Stimulated activated CD8-positive, alpha-beta memory T cell treated with anti-CD3 and anti-CD28 coated beads, Interleukin-7, amount 100 ng/mL, for 24 hours (primary cell): ENCODE measurements at regions not wholly inside any gene's neighbourhood (a gene's known extent, or its start where the extent isn't known, plus 50 kb on each side); places are given as distances from the start of the nearest gene placed in this dataset.

Experiments used
- DNase-seq: peaks from one replicate; pipeline ENCODE4 v3.0.0-alpha.2; 2020; ENCODE audit warnings: low read depth

DNA sequence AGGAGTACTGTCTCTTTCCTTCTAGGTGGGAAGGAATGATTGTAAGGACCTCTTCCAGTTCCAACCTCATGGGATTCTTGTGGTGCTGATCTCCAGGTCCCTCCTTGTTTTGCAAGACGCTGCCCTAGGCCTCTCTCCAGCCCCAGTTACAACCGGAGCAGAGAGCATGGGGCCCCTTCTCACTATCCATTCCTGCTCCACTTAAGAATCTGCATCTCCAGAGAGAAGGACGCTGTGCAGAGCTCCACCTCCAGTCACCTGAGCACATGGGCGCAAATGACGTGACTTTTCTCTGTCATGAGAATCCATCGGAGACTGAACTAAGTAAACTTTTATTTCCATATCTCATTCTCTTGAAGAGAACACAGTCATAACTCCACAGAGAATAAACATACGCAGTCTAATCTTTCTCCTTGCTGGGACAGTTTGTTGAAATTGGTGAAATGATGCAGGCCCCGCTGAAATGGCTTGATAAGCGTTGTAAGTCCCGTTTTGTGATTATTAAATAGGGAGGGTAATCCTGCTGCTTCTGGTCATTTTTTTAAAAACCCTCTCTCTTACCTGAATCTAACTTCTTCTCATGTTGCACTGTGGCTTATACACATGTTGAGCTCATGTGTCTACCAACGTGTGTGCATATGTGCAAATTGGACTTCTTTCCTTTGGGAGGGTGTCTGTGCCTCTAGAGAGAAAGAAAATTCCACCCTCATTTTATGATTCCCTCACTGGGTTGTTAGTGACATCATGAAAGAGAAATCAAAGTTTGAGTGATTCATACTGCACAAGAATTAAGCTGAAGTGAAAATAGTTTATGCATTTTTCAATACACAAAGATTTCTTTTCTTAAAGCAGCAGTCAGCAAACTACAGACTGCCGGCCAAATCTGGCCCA lies 133.2 kb upstream of the TBX20 start:
- DNase-seq: no peak

DNA sequence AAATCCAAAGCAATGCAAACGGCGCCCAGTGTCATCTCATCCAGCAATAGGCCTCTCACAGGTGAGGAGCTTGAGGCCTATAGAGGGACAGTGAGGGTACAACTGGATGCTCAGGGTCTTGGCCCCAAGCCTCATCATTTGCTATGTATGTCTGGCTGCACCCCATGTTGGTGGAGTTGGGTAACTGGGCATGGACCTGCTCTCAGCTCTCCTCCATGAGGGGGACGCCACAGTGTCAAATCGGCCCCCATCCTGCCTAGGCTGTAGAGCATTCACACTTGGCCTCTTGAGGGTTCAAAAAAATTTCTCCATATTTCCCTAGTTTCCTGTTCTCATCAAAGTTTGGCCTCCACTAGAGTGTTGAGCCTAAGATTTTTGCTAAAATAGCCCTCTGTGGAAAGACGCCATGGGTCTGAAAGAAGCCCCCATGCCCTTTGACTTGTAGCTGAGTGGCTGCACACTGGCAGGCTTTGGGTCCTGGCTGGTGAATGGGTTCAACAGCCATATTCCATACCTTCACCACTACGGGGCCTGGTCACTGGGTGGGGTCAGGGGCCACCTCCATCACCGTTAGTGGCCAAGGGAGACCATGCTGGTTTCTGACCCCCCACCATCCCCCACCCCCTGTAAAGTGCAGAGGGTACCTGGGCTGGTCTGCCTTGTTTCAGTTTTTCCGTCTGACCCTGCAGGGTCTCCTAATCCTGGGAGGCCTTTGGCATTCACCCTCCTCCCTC lies 132.3 kb upstream of the TBX20 start:
- DNase-seq: no peak

DNA sequence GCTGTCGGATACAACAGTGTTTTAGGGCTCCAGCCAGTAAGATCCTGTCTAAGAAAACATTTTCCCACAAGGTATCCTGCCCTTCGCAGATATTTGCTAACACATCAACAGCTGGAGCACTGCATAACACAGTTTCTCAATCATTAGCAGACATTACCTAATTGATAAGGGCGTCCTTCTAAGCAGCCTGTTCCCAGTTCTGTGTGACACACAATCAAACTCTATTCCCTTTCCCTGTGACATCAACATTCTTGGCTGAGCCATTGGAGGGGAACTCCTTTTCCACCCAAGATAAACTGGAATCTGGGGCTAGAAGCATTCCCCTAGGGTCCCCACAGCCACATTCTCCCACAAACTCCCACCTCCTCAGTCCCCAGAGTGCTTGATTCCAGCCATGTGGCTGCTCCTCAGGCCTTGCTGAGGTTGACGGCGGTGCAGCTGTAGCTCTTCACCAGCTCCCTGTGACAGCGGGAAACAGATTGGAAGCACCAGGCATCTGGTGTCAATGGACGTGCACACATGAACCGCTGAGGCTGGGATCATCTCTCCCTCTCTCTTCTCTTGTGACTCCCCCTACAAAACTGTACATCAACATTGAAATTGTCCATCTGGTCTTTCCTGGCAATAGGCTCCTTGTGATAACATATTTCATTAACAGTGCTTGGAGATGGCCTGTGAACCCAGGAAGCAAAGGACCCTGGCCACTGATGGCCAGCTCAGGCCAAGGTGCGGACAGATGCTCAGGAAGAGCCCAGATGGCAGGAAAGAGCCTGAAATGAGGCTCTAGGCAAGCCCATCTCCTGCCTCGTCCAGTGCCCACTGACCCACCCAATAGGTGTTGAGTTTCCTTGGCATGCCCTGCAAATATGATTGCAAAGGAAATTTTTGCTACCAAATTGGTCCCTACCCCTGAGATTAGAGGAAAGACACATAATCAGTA lies 131.1 kb upstream of the TBX20 start:
- no peak for DNase-seq

DNA sequence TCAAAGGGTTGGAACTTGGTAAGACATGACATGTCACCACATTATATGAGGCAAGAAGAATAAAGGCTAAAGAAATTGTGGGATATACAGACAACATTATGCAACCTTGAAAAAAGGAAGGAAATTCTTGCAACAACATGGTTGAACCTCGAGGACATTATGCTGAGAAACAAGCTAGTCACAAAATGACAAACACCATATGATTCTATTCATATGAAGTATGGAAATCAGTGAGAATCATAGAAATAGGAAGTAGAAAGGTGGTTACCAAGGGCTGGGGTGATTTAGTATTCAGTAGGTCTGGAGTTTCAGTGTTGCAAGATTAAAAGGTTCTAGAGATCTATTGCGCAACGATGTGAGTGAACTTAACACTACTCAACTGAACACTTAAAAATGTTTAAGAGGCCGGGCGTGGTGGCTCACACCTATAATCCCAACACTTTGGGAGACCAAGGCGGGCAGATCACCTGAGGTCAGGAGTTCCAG lies 126.9 kb upstream of the TBX20 start:
- no peak for DNase-seq

DNA sequence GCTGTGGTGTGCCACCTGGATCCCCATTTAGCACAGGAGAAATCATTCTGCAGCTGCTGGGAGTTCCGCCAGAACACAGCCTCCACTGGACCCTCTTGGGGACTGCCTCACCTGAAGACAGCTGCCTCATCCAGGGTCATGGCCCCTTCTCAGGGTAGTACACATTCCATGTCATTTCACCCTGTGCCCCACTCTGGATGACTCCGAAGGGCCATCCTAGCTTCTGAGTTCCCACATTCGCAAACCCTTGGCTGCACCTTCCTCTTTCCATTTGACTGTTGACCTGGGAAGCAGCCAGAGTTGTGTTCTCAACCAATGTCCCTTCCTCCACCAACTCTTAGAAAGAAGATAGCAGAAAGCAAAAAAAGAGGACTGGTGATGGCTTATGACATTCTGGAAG lies 125.6 kb upstream of the TBX20 start:
- no peak for DNase-seq

DNA sequence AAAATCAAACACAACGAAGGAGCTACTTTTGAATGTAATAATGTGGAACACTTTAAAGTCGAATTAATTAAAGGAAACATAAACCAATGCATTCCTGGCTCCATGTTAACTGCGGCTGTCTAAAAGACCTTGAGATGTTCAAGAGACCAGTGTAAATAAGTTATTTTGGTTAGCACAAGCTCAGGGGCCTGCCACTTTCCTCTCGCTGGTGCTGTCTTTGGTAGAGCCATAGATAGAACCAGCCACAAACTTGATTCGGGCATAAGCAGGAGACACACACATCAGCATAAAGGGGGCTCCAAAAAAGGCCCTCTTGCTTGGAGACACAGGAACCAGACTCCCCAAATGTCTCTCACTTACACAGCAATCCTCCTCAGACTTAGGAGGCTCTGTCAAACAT lies 121.6 kb upstream of the TBX20 start:
- DNase-seq: no peak

DNA sequence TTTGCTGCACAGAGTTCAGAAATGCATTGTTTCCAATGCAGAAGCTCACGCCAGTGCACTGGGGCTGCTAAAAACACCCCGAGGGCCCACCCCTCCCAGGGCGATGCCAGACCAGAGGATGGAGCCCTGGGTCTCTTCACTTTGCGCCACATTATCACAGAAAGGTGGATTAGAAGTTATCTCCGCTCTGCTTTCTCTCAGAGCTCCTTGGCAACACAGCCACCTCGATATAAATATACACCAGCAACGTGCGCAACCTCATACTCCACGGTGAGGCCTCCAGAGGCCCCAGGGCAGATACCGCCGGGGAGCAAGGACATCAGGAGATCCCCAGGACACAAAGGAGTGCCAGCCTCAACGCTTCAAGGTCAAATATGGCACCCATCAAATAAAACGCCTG lies 121.0 kb upstream of the TBX20 start:
- DNase-seq: no peak

DNA sequence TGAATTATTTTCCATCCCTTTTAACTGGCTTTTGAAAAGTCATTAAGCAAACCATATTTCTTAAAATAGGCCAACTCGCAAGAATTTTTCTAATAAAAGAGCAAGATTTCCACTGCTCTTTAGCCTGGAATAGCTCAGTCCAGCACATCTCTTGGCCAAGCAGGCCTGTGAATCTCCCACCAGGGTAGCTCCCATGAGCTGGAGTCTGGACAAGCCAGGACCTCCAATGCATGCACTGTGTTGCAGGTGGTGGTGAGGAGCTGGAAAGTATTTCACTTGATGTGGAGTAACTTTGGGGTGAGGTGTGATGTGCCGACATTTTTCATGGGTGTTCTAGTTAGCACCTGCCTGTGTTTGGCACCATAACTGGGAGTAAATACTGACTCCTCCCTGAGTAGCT lies 117.3 kb upstream of the TBX20 start:
- DNase-seq: no peak

DNA sequence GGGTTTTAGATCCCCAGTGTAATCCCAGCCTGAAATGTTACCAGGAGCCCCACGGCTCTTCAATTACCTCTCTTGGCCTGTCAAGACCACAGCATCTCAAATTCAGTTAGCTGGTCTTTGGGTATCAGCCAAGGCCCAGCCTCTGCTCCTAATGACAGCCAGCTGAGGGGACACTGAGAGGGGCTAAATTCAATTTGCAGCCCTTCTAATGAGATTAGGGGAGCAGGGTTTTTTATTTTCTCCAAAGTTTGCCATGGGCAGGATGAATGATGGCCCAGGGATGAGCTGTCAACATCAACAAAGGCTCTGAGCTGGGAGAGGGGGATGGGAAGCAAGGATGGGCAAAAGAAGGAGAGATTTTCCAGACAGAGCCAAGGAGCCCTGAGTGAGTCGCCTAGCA lies 116.8 kb upstream of the TBX20 start:
- DNase-seq: no peak

DNA sequence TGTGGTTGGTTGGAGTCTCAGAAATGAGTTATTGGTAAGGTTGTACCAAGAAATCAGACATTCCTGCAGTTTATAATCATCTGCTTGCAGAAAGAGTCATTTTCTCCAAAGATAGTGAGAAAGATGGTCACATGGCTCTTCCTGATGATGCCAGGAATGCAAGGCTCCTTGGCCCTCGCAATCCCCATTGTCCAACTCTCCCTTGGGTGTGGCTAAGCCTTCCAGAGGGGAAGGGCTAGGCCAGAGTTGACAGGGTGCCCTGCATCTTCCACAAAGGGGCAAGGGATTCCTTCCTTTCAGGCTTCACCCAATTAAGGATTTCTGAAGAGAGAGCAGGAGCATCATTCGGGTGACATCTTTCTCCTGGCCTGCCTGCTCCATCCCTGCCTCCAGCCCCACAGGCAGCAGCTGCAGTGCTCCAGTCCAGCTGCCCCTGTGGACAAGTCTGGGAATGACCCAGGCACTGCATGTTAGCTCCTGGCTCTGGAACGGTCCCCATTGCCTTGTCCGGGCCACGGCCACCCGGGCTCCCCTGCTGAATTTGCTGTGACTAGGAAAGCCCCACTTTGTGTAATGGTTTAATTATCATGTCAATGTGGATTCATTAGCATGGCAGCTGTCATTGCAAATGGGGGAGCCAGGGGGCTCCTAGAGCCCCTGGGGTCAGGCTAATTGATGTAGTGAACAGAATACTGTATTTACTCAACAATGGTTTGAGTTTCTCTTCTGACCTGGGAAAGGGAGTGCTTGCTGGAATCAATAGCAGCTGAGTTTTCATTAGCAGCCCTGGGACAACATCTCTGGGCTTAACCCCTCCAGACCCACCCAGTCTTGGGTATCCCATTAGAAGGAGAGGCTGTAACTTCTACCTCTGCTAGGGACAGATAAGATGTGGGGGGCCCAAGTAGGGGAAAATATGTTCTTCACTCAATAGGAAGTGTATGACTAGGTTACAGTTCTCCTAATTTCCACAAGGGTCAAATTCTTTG lies 112.6 kb upstream of the TBX20 start:
- DNase-seq: no peak

DNA sequence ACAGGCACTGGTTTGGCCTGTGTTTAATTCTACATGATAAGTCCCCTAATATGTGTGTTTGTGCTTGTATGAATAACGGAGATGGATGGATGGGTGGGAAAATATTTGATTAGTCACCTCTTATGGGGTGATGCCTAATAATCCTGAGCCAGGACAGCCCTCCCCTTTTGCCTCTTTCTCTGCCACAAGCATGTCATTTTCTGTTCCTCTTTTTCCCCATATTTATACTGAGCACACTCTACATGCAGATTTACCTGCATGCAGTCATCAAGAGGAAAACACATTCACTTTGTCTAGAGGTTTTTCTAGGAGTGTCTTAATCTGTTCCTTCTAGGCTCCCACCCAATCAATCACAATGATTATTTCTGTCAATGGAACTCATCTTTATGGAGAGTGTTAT lies 111.6 kb upstream of the TBX20 start:
- DNase-seq: no peak

DNA sequence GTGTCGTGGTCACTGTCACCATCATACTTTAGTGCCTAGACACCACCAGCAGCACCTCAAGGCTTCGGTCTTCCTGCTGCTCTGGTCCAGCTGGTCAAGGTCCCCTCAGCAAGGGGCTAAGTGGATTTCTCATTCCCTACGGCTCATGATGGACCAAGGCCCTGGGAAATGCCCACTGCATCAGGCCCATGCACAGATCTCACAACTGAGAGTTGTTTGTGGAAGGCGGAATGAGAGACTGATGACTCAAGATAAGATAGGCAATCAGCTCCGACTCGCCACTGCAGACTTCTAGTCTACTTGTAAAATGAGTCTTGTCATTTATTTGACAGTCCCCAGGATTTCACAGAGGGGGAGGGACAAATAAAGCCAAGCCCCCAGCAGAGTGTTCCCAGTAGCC lies 108.4 kb upstream of the TBX20 start:
- DNase-seq: no peak

DNA sequence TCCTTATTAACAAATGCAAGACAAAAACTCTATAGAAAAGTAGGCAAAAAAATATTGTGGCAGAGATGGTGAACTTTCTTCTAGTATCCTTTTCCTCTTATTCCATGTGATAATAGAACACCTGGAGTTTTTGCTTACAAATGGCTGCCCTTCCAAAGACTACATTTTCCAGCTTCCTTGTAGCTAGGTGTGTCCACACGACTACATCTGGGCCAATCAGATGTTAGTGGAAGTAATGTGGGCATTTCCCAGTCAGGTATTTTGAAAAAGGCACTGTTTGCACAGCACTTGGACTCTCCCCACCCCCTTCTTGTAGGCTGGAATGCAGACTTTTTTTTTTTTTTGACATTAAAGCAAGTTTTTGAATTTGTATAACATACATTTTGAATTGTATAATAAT lies 105.5 kb upstream of the TBX20 start:
- DNase-seq: no peak

DNA sequence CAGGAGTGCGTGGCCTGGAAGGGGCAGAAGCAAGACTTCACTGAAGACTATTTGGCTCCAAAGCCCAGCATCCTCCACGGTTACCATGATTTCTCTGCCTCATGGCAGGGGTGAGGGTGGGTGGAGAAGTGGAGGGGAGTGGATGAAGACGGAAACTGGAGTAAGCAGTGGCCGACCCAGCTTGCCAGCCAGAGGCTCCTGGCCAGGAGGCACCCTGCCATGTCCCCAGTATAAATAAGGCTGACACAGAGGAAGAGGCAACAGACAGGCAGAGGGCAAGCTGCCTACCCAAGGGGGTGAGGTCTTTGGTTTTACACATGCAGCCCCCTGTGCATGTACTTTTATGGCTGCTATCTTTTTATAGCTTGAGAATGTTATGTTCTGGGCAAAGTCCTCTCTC lies 102.6 kb upstream of the TBX20 start:
- DNase-seq: no peak

DNA sequence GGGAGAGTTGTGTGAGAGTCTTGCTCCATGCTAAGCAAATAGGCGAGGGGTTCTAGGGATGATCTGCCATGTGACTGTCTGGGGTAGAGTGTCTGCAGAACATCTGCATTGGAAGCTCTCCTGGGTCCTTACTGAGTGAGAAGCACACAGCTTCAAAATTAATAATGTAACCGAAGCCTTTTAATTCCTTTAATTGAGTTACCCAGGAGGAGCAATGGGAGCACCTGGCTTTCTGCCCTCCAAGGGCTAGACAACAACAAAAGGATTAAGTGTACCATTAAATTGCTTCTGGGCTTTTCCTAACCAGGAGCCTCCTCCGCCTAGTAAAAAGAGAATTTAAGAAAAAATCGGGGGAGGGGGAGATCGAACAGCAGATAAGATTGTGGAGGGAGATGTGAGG lies 102.0 kb upstream of the TBX20 start:
- no peak for DNase-seq

DNA sequence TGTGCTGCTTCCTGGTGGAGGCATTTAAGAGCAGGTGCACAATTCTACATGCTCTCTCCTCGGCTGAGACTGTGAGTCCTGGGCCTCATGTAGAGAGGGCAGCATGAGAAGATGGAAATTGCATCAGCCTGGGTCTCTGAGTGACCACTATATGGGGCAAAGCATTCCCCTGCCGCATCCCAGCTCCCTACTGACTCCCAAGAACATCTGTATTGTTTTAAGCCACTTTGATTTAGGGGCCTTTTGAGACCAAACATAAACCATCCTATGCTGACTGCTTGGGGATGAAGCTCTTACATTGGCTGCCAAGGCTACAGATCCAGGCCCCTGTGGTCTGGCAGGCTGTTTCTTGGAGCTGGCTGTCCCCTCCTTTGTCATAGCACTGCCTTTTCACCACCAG lies 101.3 kb upstream of the TBX20 start:
- no peak for DNase-seq

DNA sequence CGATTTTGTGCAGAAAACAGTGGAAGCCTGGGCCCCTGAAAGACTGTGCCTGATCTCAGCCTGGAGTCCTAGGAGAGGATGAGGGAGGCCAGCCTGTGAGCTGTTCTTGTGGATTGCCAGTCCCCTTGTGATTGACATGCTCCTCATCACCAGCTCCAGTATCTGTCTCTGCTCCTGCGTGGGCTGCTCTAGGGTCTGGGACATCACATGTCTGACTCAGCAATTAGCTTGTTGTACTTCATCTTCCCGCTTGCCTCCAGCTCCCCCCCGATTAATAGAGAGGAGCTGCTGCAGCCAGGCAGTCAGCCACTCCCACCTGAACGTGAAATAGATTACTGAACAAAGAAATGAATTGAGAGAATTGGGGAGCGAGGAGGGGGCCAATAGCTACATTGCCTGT lies 99.6 kb upstream of the TBX20 start:
- DNase-seq: no peak

DNA sequence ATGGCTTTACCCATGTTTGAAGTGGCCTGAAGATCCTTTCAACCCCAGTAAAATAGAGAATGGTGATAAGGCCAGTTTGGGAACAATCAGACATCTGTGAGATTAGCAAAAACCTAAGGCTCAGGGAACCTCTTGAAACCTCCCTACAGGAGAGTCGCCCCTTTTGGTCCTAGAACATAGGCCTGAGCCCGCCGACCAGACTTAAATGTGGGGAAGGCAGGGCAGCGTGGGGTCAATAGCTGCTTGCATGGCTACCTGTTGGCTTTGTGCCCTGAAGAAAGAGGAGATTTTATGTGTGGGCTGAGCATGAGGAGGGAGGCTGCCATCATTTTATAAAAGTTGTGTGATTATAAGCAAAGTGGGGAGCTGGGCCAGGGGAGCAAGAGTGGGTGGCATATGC lies 97.6 kb upstream of the TBX20 start:
- no peak for DNase-seq

DNA sequence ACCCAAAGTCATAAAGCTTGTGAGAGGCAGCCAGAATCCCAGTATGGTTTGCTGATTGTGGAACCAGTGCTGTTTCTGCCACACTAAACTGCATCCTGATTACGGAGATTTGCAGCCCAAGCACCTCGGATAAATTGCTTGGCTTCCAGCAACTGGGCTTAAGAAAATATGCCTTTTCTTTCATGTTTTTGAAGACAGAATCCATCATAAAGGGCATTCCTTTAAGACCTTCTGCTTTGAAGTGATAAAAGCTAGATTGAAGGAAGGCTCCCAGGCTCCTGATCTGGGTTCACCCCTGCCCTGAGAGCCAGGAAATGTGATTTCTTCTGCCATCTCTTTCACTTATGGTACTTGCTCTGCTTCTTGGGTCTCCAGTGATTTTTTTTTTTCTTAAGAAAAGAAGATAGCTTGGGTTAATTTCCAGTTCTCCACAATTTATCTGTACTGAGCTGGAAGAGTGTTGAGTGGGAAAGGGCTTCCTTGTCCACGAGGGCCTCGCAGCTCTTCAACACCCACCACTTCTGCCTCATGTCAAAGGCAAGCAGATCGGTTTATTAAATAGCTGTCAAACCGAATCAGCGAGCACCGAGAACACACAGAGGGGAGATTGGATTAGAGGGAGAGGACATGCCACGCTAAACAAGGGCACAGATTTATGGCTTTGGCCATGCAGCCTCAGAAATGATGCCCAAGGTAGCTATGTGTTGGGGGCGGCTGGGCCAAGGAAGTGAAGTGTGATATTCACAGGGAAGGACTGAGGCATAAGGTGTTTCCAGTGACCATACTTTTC lies 94.9 kb upstream of the TBX20 start:
- no peak for DNase-seq

DNA sequence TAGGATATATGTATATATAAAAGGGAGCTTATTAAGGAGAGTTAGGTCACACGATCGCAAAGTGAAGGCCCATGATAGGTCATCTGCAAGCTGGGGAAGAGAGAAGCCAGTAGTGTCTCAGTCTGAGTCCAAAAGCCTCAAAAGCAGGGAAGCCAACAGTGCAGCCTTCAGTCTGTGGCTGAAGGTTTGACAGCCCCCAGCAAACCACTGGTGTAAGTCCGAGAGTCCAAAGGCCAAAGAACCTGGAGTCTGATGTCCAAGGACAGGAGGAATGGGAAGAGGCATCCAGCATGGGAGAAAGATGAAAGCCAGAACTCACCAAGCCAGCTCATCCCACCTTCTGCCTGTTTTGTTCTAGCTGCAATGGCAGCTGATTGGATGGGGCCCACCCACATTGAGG lies 88.9 kb upstream of the TBX20 start:
- DNase-seq: no peak
